ENCODE measurements at regions not wholly inside any gene's neighbourhood (a gene's known extent, or its start where the extent isn't known, plus 50 kb on each side); places are given as distances from the start of the nearest gene placed in this dataset.

- Histone ChIP-seq H3K27me3 (replicated peaks in 1 of 2; ENCODE audit: control insufficient read depth in 2 of 2, insufficient read depth in 2 of 2, low read length in 1 of 2) (no peaks in the 10 kb centered on the region), H3K79me2 (ENCODE audit: control insufficient read depth, insufficient read depth, low read length) (no peaks in the 10 kb centered on the region), H3K4me1 (ENCODE audit: control insufficient read depth, insufficient read depth, low read length) (no peaks in the 10 kb centered on the region), H3K4me2 (ENCODE audit: control insufficient read depth, insufficient read depth) (no peak overlapping the region), H3K36me3 (ENCODE audit: control insufficient read depth in 2 of 2, insufficient read depth in 2 of 2, low read length in 1 of 2) (no peaks in the 10 kb centered on the region), H3K4me3 (no peak overlapping the region), H3K27ac (ENCODE audit: control insufficient read depth, insufficient read depth) (no peak overlapping the region), H3K9ac (ENCODE audit: control insufficient read depth, insufficient read depth, low read length) (no peak overlapping the region), H3K9me3 (replicated peaks; ENCODE audit: control insufficient read depth, insufficient read depth, low read length) (no peaks in the 10 kb centered on the region), H2AFZ (ENCODE audit: control insufficient read depth, low read depth, low read length) (no peak overlapping the region), H4K20me1 (ENCODE audit: control insufficient read depth, insufficient read depth) (no peaks in the 10 kb centered on the region)
- ChIA-PET RAD21 (ENCODE audit: unreplicated experiment) (no interaction called here), SMC1A (ENCODE audit: uncharacterized antibody, unreplicated experiment) (no interaction called here), CTCF (interaction anchor here (0.9 kb wide), 1 partner anchor 116 kb away, joined by 3 read pairs; no protein-coding TSS in a partner anchor), POLR2A (no interaction called here)
- in situ Hi-C loops (cut with MboI) (no loop called here), intact Hi-C loops (cut with micrococcal nuclease; ENCODE audit: unreplicated experiment) (no loop called here)
- FAIRE-seq: no peak
- BruUV-seq (replicated peaks): no TSS peak
- ATAC-seq: no peak
- WGBS (ENCODE audit: insufficient coverage, insufficient replicate concordance, low lambda C conversion rate, missing lambda C conversion rate): 83% methylated on average over 2 of the region's 2 CpGs
- DNase-seq (ENCODE audit: low read depth, low spot score): no peak
- no peak for TF ChIP-seq ZBTB33 (IDR thresholded peaks at IDR 0.05)
- no peak for TF ChIP-seq NKRF (conservative IDR thresholded peaks at IDR 0.05)
- TF ChIP-seq, protein P1, sequence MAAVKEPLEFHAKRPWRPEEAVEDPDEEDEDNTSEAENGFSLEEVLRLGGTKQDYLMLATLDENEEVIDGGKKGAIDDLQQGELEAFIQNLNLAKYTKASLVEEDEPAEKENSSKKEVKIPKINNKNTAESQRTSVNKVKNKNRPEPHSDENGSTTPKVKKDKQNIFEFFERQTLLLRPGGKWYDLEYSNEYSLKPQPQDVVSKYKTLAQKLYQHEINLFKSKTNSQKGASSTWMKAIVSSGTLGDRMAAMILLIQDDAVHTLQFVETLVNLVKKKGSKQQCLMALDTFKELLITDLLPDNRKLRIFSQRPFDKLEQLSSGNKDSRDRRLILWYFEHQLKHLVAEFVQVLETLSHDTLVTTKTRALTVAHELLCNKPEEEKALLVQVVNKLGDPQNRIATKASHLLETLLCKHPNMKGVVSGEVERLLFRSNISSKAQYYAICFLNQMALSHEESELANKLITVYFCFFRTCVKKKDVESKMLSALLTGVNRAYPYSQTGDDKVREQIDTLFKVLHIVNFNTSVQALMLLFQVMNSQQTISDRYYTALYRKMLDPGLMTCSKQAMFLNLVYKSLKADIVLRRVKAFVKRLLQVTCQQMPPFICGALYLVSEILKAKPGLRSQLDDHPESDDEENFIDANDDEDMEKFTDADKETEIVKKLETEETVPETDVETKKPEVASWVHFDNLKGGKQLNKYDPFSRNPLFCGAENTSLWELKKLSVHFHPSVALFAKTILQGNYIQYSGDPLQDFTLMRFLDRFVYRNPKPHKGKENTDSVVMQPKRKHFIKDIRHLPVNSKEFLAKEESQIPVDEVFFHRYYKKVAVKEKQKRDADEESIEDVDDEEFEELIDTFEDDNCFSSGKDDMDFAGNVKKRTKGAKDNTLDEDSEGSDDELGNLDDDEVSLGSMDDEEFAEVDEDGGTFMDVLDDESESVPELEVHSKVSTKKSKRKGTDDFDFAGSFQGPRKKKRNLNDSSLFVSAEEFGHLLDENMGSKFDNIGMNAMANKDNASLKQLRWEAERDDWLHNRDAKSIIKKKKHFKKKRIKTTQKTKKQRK (IDR thresholded peaks at IDR 0.05; ENCODE audit: low read depth, low read length): no peak
- no peak for TF ChIP-seq ZBTB40 (IDR thresholded peaks at IDR 0.05; ENCODE audit: borderline replicate concordance)
- TF ChIP-seq IRF5 (IDR thresholded peaks at IDR 0.05; ENCODE audit: borderline replicate concordance): no peak
Measured at GRCh38 chr1:63033211-63033610, 249.3 kb downstream of the ATG4C start.
